Esophagus squamous epithelium (tissue), 5 donors: ENCODE measurements at regions not wholly inside any gene's neighbourhood (a gene's known extent, or its start where the extent isn't known, plus 50 kb on each side); places are given as distances from the start of the nearest gene placed in this dataset.
"Not testable (repeated sequence)": the region's sequence is repeated elsewhere in the genome, so short reads cannot be mapped to it uniquely, and the experiment has no call there.

ENCODE experiments used
- DNase-seq: peaks from one replicate; lab custom pipeline; 2025; lab: John Stamatoyannopoulos, UW
- H3K27ac ChIP-seq, 4 donors: fragments of 200-600 bp; sonication (generic); one replicate each; pipeline ENCODE4 v1.5.1; 2016 to 2019; ENCODE audit warnings: mild to moderate bottlenecking in 1 of 4
- H3K27me3 ChIP-seq, 4 donors: fragments of 200-600 bp; sonication (generic); 1 replicate in 3 of 4; 2 replicates in 1 of 4; pipeline versions ENCODE4 v1.5.1 to v1.6.0; 2017 to 2021; ENCODE audit warnings: antibody characterized with exemption in 1 of 4
- H3K36me3 ChIP-seq, 3 donors: fragments of 200-600 bp; sonication (generic); one replicate each; pipeline ENCODE4 v1.5.1; 2016 to 2019
- H3K4me1 ChIP-seq, 3 donors: fragments of 200-600 bp; sonication (generic); one replicate each; pipeline ENCODE4 v1.5.1; 2017 to 2019
- H3K4me3 ChIP-seq, 4 donors: fragments of 200-600 bp; sonication (generic); 1 replicate in 3 of 4; 2 replicates in 1 of 4; pipeline ENCODE4 v1.5.1; 2016 to 2019; ENCODE audit warnings: mild to moderate bottlenecking in 2 of 4, moderate library complexity in 1 of 4
- H3K9me3 ChIP-seq, 3 donors: fragments of 200-600 bp; sonication (generic); one replicate each; pipeline ENCODE4 v1.5.1; 2016 to 2019
- POLR2A ChIP-seq, 4 donors: fragments of 450-650 bp; IDR thresholded peaks; one replicate each; pipeline ENCODE4 v1.6.1; 2017; ENCODE audit warnings: antibody characterized with exemption in 4 of 4, mild to moderate bottlenecking in 4 of 4, moderate library complexity in 3 of 4
- WGBS, 2 donors: methylation state at CpG; one replicate each; pipeline ENCODE4 v1.1.5; 2018; 5-methylcytosine and 5-hydroxymethylcytosine counted together
- intact Hi-C: fragments of 100-400 bp; cut with DNase I; formaldehyde crosslinking; loops from one replicate; pipeline ENCODE4 v1.15.0; 2022
- TF ChIP-seq, protein P1 (sequence below), 6 experiments: fragments of 450-650 bp in 4 of 6; fragments of 200-600 bp in 2 of 6; sonication (generic) in 2 of 6; IDR thresholded peaks; one replicate each; pipeline ENCODE4 v1.5.1; 2016 to 2019; ENCODE audit warnings: antibody characterized with exemption in 6 of 6, mild to moderate bottlenecking in 4 of 6, moderate library complexity in 4 of 6
- donor health status: DM: yes; HTN: yes; CAD: no.

DNA sequence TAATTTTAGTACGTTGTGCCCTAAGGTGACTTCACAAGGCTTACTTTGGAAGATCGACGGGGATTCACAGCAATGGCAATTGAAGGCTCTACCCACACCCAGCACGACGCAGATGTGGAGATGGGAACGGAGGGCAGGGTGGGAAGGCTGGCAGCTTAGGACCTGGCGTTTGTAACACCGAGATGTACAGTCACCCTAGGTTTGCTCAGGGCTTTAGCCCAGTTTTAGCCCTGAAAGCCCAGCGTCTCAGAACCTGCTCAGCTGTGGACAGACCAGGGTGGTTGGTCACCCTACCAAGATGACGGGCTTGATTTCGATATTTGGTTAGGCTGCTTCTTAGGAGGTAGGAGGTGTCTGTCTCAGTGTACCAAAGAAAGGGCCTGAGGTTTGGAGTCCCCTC lies 100.5 kb upstream of the MED13L start:
- intact Hi-C loops, result no loop called here
- DNase-seq, result no peak
- H3K4me1 ChIP-seq, result peaks cover 0 to 26% (median 15%) of the 10 kb centered on the region in 3 donors
- no peak overlapping the region for H3K4me3 ChIP-seq
- H3K27me3 ChIP-seq, result no peaks in the 10 kb centered on the region
- H3K27ac ChIP-seq, result no peak overlapping the region
- WGBS, 2 donors, result 76 to 87% methylated on average over 10 to 11 of the region's 11 CpGs
- no peaks in the 10 kb centered on the region for H3K9me3 ChIP-seq
- no peaks in the 10 kb centered on the region for H3K36me3 ChIP-seq
- TF ChIP-seq POLR2A (IDR thresholded peaks at IDR 0.05), result no peak
- TF ChIP-seq, protein P1, sequence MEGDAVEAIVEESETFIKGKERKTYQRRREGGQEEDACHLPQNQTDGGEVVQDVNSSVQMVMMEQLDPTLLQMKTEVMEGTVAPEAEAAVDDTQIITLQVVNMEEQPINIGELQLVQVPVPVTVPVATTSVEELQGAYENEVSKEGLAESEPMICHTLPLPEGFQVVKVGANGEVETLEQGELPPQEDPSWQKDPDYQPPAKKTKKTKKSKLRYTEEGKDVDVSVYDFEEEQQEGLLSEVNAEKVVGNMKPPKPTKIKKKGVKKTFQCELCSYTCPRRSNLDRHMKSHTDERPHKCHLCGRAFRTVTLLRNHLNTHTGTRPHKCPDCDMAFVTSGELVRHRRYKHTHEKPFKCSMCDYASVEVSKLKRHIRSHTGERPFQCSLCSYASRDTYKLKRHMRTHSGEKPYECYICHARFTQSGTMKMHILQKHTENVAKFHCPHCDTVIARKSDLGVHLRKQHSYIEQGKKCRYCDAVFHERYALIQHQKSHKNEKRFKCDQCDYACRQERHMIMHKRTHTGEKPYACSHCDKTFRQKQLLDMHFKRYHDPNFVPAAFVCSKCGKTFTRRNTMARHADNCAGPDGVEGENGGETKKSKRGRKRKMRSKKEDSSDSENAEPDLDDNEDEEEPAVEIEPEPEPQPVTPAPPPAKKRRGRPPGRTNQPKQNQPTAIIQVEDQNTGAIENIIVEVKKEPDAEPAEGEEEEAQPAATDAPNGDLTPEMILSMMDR (IDR thresholded peaks at IDR 0.05), result no peak

DNA sequence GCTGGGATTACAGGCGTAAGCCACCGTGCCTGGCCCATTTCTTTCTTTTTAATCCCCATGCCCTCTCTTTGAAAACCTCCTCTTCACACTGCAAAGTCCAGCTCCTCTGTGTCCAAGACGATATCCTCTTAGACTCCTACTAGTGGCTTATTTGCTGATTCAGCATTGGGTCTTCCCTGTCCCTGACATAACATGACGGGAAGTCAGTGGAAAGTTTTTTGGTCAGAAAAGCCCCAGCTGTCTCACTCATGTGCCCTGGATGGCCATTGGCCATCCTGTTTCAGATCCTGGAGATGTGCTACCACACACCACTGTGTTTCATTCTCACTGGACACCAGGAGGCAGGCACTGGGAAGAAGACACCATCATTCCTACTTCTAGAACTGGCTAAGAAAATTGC lies 102.6 kb upstream of the MED13L start:
- DNase-seq, result no peak
- H3K27ac ChIP-seq, result no peak overlapping the region
- H3K9me3 ChIP-seq, result no peaks in the 10 kb centered on the region
- no peaks in the 10 kb centered on the region for H3K36me3 ChIP-seq
- intact Hi-C loops, result no loop called here
- no peaks in the 10 kb centered on the region for H3K27me3 ChIP-seq
- WGBS, 2 donors, result 64 to 86% methylated on average over 4 of the region's 4 CpGs
- no peak overlapping the region for H3K4me3 ChIP-seq
- peaks cover 0 to 47% (median 21%) of the 10 kb centered on the region in 3 donors for H3K4me1 ChIP-seq
- TF ChIP-seq, protein P1 (IDR thresholded peaks at IDR 0.05), result no peak
- no peak for TF ChIP-seq POLR2A (IDR thresholded peaks at IDR 0.05)

DNA sequence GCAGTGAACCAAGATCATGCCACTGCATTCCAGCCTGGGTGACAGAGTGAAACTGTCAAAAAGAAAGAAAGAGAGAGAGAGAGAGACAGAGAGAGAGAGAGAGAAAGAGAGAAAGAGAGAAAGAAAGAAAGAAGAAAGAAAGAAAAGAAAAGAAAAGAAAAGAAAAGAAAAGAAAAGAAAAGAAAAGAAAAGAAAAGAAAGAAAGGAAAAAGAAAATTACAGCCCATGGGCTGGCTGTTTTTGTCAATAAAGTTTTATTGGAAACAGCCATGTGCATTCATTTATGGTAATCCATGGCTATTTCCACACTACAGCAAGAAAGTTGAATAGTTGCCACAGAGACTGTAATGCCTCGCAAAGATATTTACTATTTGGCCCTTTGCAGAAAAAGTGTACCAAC lies 103.2 kb upstream of the MED13L start:
- H3K36me3 ChIP-seq, H3K4me3 ChIP-seq, intact Hi-C loops, DNase-seq, H3K27me3 ChIP-seq, H3K9me3 ChIP-seq, H3K27ac ChIP-seq: not testable (repeated sequence)
- peaks cover 0 to 47% (median 21%) of the 10 kb centered on the region in 3 donors for H3K4me1 ChIP-seq
- 71 to 92% methylated on average over 1 of the region's 1 CpG for WGBS, 2 donors

DNA sequence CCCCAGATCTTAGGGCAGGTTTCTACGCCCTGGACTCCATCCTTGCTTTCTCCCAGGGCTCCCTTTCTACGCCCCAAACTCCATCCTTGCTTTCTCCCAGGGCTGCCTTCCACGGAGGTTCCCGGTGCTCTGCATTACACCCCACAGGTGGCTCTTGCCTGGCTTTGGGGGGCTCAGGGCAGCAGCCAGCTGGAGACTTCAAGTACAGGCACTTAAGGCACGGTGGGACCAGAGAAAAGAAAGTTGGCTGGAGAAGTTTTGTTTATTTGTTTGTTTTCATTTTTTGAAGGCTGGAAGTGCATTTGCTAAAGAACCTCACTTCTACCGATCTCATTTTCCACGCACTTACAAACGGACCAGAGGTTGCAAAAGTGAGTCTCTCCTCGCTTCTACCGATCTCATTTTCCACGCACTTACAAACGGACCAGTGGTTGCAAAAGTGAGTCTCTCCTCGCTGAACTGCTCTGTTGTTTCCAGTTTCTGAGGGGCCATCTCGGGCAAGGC lies 103.8 kb upstream of the MED13L start:
- H3K27me3 ChIP-seq, result no peaks in the 10 kb centered on the region
- 78 to 80% methylated on average over 14 of the region's 14 CpGs for WGBS, 2 donors
- no peak for DNase-seq
- peak overlapping the region in 1 of 4 donors; percentile 36 for H3K27ac ChIP-seq
- no peak overlapping the region for H3K4me3 ChIP-seq
- H3K4me1 ChIP-seq, result peaks cover 0 to 49% (median 20%) of the 10 kb centered on the region in 3 donors
- no peaks in the 10 kb centered on the region for H3K9me3 ChIP-seq
- intact Hi-C loops, result no loop called here
- H3K36me3 ChIP-seq, result no peaks in the 10 kb centered on the region
- TF ChIP-seq POLR2A (IDR thresholded peaks at IDR 0.05), result no peak
- TF ChIP-seq, protein P1 (IDR thresholded peaks at IDR 0.05), result no peak

DNA sequence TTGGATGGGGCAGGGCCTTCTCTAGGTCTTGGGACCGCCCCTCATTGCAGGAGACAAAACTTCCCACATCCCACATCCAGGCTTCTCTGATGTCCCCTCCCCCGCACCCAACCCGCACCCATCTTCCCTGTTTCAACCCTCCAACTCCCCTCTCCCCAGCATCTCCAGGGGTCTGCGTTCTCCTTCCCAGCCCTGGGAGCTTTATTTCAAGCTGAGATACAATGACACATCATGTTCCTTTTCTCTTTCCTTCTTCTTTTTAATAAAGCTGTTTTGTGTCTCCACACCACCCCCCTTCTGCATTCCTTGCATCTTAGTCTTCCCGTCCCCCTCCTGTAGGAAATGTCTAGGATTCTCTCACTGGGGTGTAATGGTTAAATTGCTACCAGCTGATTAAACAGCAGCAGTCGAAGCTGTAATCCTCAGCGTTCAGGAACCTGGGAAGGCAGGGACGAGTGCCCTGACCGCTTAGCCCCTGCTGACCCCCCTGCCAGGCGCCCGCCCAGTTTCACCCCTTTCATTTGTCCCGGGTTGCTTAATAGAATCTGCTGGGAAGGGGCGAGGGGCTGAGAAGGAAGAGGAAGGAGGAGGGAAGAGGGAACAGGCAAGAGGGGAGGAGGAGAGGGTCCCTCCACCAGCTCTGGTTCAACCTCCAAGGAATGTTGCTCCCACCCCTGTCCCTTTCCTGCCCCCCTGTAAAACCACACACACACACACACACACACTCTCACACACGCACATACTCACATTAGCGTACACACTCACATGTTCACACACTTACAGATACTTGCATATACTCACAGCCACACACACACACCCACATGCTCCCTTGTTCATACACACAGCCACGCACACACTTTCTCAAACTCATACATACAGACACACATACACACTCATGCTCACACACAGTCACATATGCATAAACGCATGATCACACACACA lies 104.5 kb upstream of the MED13L start:
- no peak overlapping the region for H3K4me3 ChIP-seq
- peak overlapping the region in 2 of 4 donors; percentile 28 to 36 for H3K27ac ChIP-seq
- no peaks in the 10 kb centered on the region for H3K9me3 ChIP-seq
- no peaks in the 10 kb centered on the region for H3K27me3 ChIP-seq
- no peak for DNase-seq
- WGBS, 2 donors, result 52 to 60% methylated on average over 16 of the region's 17 CpGs
- TF ChIP-seq, protein P1 (IDR thresholded peaks at IDR 0.05), result no peak
- no peak for TF ChIP-seq POLR2A (IDR thresholded peaks at IDR 0.05)
- intact Hi-C loops, result no loop called here
- no peaks in the 10 kb centered on the region for H3K36me3 ChIP-seq
- peaks cover 0 to 51% (median 16%) of the 10 kb centered on the region in 3 donors for H3K4me1 ChIP-seq
